GM23338 (cell line): ENCODE measurements at regions not wholly inside any gene's neighbourhood (a gene's known extent, or its start where the extent isn't known, plus 50 kb on each side); places are given as distances from the start of the nearest gene placed in this dataset.

Source experiments
- ATAC-seq: fragments of 200-7000 bp; cut with Tn5 transposase; 3 replicates; pipeline ENCODE4 v1.9.1; 2020
- DNase-seq: peaks from one replicate; pipeline ENCODE4 v3.0.0-alpha.2; 2015; ENCODE audit warnings: low spot score
- H2AFZ ChIP-seq: fragments of 200-600 bp; sonication (generic); 2 replicates; pipeline ENCODE4 v1.8.0; 2016; ENCODE audit warnings: antibody characterized with exemption, mild to moderate bottlenecking, moderate library complexity
- H3F3A ChIP-seq: fragments of 200-600 bp; sonication (generic); replicated peaks from 2 replicates; pipeline ENCODE4 v1.8.0; 2017; ENCODE audit warnings: antibody characterized with exemption, mixed run types, low read depth
- H3K27ac ChIP-seq: fragments of 200-600 bp; sonication (generic); 2 replicates; pipeline ENCODE4 v1.6.1; 2016; ENCODE audit warnings: low read depth
- H3K27me3 ChIP-seq: fragments of 200-600 bp; sonication (generic); 2 replicates; pipeline ENCODE4 v1.8.0; 2016; ENCODE audit warnings: mild to moderate bottlenecking, mixed run types, moderate library complexity; ENCODE audit not compliant: insufficient read depth
- H3K36me3 ChIP-seq: fragments of 200-600 bp; sonication (generic); 2 replicates; pipeline ENCODE4 v1.8.0; 2016; ENCODE audit warnings: mild to moderate bottlenecking; ENCODE audit not compliant: insufficient read depth
- H3K4me1 ChIP-seq: fragments of 200-600 bp; sonication (generic); 2 replicates; pipeline ENCODE4 v1.8.0; 2016; ENCODE audit warnings: mild to moderate bottlenecking, moderate library complexity; ENCODE audit not compliant: insufficient read depth
- H3K4me2 ChIP-seq: fragments of 200-600 bp; sonication (generic); 2 replicates; pipeline ENCODE4 v1.7.1; 2017; ENCODE audit warnings: mixed run types
- H3K4me3 ChIP-seq: fragments of 200-600 bp; sonication (generic); 2 replicates; pipeline ENCODE4 v1.6.1; 2016; ENCODE audit warnings: mixed run types
- H3K79me2 ChIP-seq: fragments of 200-600 bp; sonication (generic); replicated peaks from 2 replicates; pipeline ENCODE4 v1.8.0; 2017; ENCODE audit warnings: mild to moderate bottlenecking; ENCODE audit not compliant: insufficient read depth
- H3K9me2 ChIP-seq: fragments of 200-600 bp; sonication (generic); 2 replicates; pipeline ENCODE4 v1.8.0; 2017; ENCODE audit not compliant: insufficient read depth
- H4K20me1 ChIP-seq: fragments of 200-600 bp; sonication (generic); replicated peaks from 2 replicates; pipeline ENCODE4 v1.8.0; 2017; ENCODE audit warnings: mild to moderate bottlenecking; ENCODE audit not compliant: insufficient read depth
- H3K27ac Mint-ChIP-seq: 2 replicates; pipeline ENCODE4 v1.8.0; 2020; ENCODE audit warnings: inconsistent platforms, mild to moderate bottlenecking, moderate library complexity, mixed read lengths
- H3K27me3 Mint-ChIP-seq: 3 replicates; pipeline ENCODE4 v1.8.0; 2022; ENCODE audit warnings: low read depth, mild to moderate bottlenecking, moderate library complexity, mixed read lengths, inconsistent platforms; ENCODE audit not compliant: insufficient read depth, poor library complexity
- H3K36me3 Mint-ChIP-seq: 3 replicates; pipeline ENCODE4 v1.8.0; 2021; ENCODE audit warnings: low read depth, mild to moderate bottlenecking, inconsistent platforms, moderate library complexity, mixed read lengths
- H3K4me1 Mint-ChIP-seq: 3 replicates; pipeline ENCODE4 v1.8.0; 2020; ENCODE audit warnings: mild to moderate bottlenecking, inconsistent platforms, mixed read lengths
- H3K4me3 Mint-ChIP-seq: 3 replicates; pipeline ENCODE4 v1.8.0; 2021; ENCODE audit warnings: moderate library complexity, mild to moderate bottlenecking, inconsistent platforms, mixed read lengths
- H3K9me3 Mint-ChIP-seq: 3 replicates; pipeline ENCODE4 v1.8.0; 2020; ENCODE audit warnings: moderate library complexity, mild to moderate bottlenecking, inconsistent platforms, mixed read lengths
- CTCF ChIP-seq, 2 experiments: fragments of 200-600 bp in 1 of 2; sonication (generic) in 1 of 2; conservative IDR thresholded peaks; 2 replicates each; pipeline versions ENCODE4 v1.5.1 to v1.6.1; 2016 to 2017; ENCODE audit warnings: antibody characterized with exemption in 2 of 2, low read depth in 2 of 2, mild to moderate bottlenecking in 2 of 2, moderate library complexity in 1 of 2
- EZH2 ChIP-seq: fragments of 200-600 bp; sonication (generic); IDR thresholded peaks from one replicate; pipeline ENCODE4 v1.8.0; 2017; ENCODE audit warnings: antibody characterized with exemption, mild to moderate bottlenecking, low read depth; ENCODE audit not compliant: unreplicated experiment
- JUNB ChIP-seq: IDR thresholded peaks from one replicate; pipeline ENCODE4 v1.6.1; 2016; ENCODE audit warnings: antibody characterized with exemption; ENCODE audit not compliant: unreplicated experiment
- POLR2AphosphoS5 ChIP-seq: IDR thresholded peaks from 2 replicates; pipeline ENCODE4 v1.6.1; 2016; ENCODE audit warnings: antibody characterized with exemption, low read depth
- ZNF462 ChIP-seq: fragments of 250-450 bp; sonication (Bioruptor Pico); IDR thresholded peaks from 2 replicates; pipeline ENCODE4 v1.5.0; 2020; ENCODE audit warnings: mild to moderate bottlenecking, moderate library complexity

- H2AFZ ChIP-seq: no peak overlapping the region
- no peaks in the 10 kb centered on the region for H3F3A ChIP-seq
- H3K27me3 Mint-ChIP-seq: peaks cover 6% of the 10 kb centered on the region
- no peak overlapping the region for H3K27ac ChIP-seq
- no peak for TF ChIP-seq POLR2AphosphoS5
- TF ChIP-seq CTCF (conservative IDR thresholded peaks at IDR 0.05; ENCODE audit: low read depth in 2 of 2): no peak
- no peak for TF ChIP-seq JUNB
- TF ChIP-seq EZH2: no peak
- no peak for TF ChIP-seq ZNF462 (CRISPR knock-in tag)
- no peaks in the 10 kb centered on the region for H3K9me2 ChIP-seq
- H3K79me2 ChIP-seq: no peaks in the 10 kb centered on the region
- ATAC-seq (no peak), DNase-seq (no peak)
- peaks cover 16% of the 10 kb centered on the region for H3K9me3 Mint-ChIP-seq
- no peaks in the 10 kb centered on the region; the same call in 2 of the 3 replicates for H3K4me1 Mint-ChIP-seq
- H3K27me3 ChIP-seq: no peaks in the 10 kb centered on the region
- H3K27ac Mint-ChIP-seq: no peak overlapping the region
- no peak overlapping the region for H3K4me3 ChIP-seq
- H4K20me1 ChIP-seq: no peaks in the 10 kb centered on the region
- peaks cover 14% of the 10 kb centered on the region for H3K36me3 Mint-ChIP-seq
- no peaks in the 10 kb centered on the region for H3K4me1 ChIP-seq
- H3K4me3 Mint-ChIP-seq: no peak overlapping the region
- no peak overlapping the region for H3K4me2 ChIP-seq
- H3K36me3 ChIP-seq: no peaks in the 10 kb centered on the region
Measured at GRCh38 chr5:126219616-126220015, 203.6 kb upstream of the GRAMD2B start.
